Activated T-helper 2 cell treated with anti-CD3 and anti-CD28 coated beads, Interferon-gamma antibody, Interleukin-2, Interleukin-4, amounts not matched to agents 10 μg/mL and 5 μg/mL and 100 μg/mL, durations not matched to agents 14 hours and 24 hours and 36 hours (primary cell): ENCODE measurements at regions not wholly inside any gene's neighbourhood (a gene's known extent, or its start where the extent isn't known, plus 50 kb on each side); places are given as distances from the start of the nearest gene placed in this dataset.
"Not testable (repeated sequence)": the region's sequence is repeated elsewhere in the genome, so short reads cannot be mapped to it uniquely, and the experiment has no call there.

Experiments used
- DNase-seq: peaks from one replicate; pipeline ENCODE4 v3.0.0; 2021; ENCODE audit warnings: low spot score
- H3K27ac Mint-ChIP-seq: one replicate; pipeline ENCODE4 v1.8.0; 2021; ENCODE audit warnings: mixed read lengths
- H3K27me3 Mint-ChIP-seq: one replicate; pipeline ENCODE4 v1.8.0; 2021; ENCODE audit warnings: low read depth, mixed read lengths
- H3K36me3 Mint-ChIP-seq: one replicate; pipeline ENCODE4 v1.8.0; 2021; ENCODE audit warnings: low read depth, mixed read lengths
- H3K4me1 Mint-ChIP-seq: one replicate; pipeline ENCODE4 v1.8.0; 2021; ENCODE audit warnings: low read depth, mixed read lengths
- H3K4me3 Mint-ChIP-seq: one replicate; pipeline ENCODE4 v1.8.0; 2021; ENCODE audit warnings: low read depth, mild to moderate bottlenecking, moderate library complexity, mixed read lengths
- H3K9me3 Mint-ChIP-seq: one replicate; pipeline ENCODE4 v1.8.0; 2021; ENCODE audit warnings: mixed read lengths
- intact Hi-C: fragments of 100-400 bp; cut with micrococcal nuclease; formaldehyde crosslinking; loops from one replicate; pipeline ENCODE4 v1.15.1; 2023

DNA sequence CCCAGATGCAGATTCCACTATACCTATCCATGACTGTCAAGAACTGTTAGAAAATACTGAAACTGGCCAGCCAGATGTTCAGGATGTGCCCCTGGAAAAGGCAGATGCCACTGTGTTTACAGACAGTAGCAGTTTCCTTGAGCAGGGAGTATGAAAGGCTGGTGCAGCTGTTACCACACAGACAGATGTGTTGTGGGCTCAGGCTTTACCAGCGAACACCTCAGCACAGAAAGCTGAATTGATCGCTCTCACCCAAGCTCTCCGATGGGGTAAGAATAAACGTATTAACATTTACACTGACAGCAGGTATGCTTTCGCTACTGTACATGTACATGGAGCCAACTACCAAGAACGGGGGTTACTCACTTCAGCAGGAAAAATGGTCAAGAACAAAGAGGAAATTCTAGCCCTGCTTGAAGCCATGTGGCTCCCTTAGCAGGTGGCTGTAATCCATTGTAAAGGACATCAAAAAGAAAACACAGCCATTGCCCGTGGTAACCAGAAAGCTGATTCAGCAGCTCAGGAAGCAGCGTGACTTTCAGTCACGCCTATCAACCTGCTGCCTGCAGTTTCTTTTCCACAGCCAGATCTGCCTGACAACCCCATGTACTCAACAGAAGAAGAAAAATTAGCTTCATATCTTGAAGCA is 459.7 kb upstream of the HTR1E start:
- no peak for DNase-seq
- intact Hi-C loops, result no loop called here
- Mint-ChIP-seq H3K27ac (no peak overlapping the region), H3K36me3 (no peaks in the 10 kb centered on the region), H3K27me3 (no peaks in the 10 kb centered on the region), H3K4me3 (no peak overlapping the region), H3K4me1 (no peaks in the 10 kb centered on the region), H3K9me3 (peaks cover 12% of the 10 kb centered on the region)

DNA sequence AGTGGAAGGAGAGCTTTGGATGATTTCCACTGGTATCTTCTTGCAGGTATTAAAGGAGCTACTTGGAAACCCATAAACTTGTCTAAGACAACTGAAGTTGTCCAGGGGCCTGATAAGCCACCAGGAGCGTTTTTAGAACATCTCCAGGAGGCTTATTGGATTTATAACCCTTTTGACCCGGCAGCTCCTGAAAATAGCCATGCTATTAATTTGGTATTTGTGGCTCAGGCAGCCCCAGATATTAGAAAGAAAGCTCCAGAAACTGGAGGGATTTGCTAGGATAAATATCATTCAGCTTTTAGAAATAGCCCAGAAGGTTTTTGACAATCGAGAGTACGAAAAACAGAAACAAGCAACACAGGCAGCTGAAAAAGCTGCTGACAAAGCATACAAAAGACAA is 461.0 kb upstream of the HTR1E start:
- DNase-seq, result no peak
- intact Hi-C loops, result no loop called here
- no peak overlapping the region for H3K4me3 Mint-ChIP-seq
- no peaks in the 10 kb centered on the region for H3K27me3 Mint-ChIP-seq
- peaks cover 12% of the 10 kb centered on the region for H3K9me3 Mint-ChIP-seq
- no peak overlapping the region for H3K27ac Mint-ChIP-seq
- H3K4me1 Mint-ChIP-seq, result no peaks in the 10 kb centered on the region
- H3K36me3 Mint-ChIP-seq, result no peaks in the 10 kb centered on the region

DNA sequence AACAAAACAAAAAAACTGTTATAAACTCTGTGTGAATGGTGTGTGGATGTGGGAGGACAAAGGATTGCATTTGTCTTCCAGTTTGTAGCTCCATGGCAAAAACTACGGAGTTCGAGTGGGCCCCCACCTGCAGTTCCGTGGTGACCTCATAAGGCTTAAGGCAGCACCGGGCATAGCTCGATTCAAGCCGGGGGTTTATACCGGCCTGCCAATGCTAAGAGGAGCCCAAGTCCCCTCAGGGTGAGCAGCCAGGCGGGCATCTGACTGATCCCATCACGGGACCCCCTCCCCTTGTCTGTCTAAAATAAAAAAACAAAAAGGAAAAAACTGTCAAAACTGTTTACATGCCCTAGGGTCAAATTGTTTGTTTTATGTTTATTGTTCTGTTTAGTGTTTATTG is 463.2 kb upstream of the HTR1E start:
- Mint-ChIP-seq H3K4me1 (no peaks in the 10 kb centered on the region), H3K27me3 (no peaks in the 10 kb centered on the region), H3K9me3 (peaks cover 12% of the 10 kb centered on the region), H3K36me3 (no peaks in the 10 kb centered on the region), H3K4me3 (no peak overlapping the region), H3K27ac (no peak overlapping the region)
- no peak for DNase-seq
- intact Hi-C loops, result no loop called here

DNA sequence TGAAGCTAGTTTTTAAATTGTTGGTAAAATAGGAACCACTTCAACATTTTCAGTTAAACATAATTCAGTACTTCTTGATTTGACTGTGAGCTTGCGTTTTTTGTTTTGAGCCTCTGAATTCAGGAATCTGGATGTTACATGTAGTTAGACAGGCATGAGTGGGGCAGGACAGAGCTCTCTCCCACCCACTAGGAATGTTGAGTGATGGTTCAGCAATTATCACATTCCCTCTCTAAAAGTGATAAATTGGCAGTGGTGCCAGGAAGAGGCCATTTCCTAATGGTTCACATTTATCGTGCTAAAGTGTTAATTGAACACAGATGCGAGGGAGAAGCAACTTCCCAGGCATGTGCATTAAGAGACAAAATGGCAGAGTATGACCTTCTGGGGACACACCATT is 465.5 kb upstream of the HTR1E start:
- Mint-ChIP-seq H3K27me3 (no peaks in the 10 kb centered on the region), H3K9me3 (peaks cover 3% of the 10 kb centered on the region), H3K4me3 (no peak overlapping the region), H3K27ac (no peak overlapping the region), H3K36me3 (no peaks in the 10 kb centered on the region), H3K4me1 (no peaks in the 10 kb centered on the region)
- no peak for DNase-seq
- intact Hi-C loops, result no loop called here

DNA sequence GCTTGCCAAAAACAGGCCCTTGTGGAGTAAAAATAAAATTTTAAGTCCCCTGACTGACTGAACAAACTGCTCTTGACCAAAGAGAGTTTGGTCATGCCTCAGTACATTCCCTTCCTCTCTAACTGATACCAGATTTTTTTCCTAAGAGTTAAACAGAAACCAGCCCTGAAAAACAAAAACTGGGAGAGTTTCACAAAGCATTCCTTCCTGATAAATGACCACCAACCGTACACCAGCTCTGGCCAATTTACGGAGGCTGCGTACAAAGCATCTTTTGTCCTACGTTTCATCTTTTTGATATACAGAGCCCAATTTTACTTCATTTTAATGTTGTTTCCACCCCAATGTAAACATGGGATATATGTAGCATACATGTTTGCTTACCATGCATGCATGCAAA is 477.4 kb upstream of the HTR1E start:
- intact Hi-C loops, result no loop called here
- no peaks in the 10 kb centered on the region for H3K4me1 Mint-ChIP-seq
- no peak for DNase-seq

DNA sequence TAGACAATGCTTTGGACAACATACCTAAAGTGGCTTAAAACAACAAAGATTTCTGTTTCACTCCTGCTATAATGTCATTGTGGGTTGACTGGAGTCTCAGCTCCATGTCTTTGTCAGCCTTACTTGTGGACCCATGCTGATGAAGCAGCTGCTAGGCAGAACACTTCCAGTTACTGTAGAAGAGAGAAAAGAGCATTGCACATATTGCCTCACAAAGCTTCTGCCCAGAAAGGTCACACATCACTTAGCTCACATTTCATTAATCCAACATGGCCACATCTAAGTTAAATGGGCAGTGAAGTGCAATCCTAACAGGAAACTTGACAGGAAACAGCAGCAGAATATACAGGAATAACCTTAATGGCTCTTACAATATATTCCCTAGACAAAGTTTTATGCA is 480.5 kb upstream of the HTR1E start:
- H3K4me3 Mint-ChIP-seq, result no peak overlapping the region
- no peaks in the 10 kb centered on the region for H3K36me3 Mint-ChIP-seq
- no peaks in the 10 kb centered on the region for H3K4me1 Mint-ChIP-seq
- peaks cover 46% of the 10 kb centered on the region for H3K9me3 Mint-ChIP-seq
- no peak overlapping the region for H3K27ac Mint-ChIP-seq
- intact Hi-C loops, result no loop called here
- H3K27me3 Mint-ChIP-seq, result no peaks in the 10 kb centered on the region
- no peak for DNase-seq

More for the DNA sequence above, 477.4 kb upstream of the HTR1E start:
- Mint-ChIP-seq H3K27ac (no peak overlapping the region), H3K4me3 (no peak overlapping the region), H3K9me3 (peaks cover 23% of the 10 kb centered on the region), H3K27me3 (no peaks in the 10 kb centered on the region), H3K36me3 (no peaks in the 10 kb centered on the region)

DNA sequence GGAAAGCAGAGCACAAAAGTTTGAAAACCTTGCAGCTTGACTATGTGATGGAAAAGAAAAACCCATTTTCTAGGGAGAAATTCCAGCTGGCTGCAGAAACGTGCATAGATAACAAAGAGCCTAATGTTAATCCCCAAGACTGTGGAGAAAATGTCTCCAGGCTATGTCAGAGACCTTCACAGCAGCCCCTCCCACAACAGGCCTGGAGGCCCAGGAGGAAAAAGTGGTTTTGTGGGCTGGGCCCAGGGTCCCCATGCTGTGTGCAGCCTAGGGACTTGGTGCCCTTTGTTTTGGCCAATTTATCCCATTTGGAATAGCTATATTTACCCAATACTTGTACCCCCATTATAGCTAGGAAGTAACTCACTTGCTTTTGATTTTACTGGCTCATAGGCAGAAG is 484.1 kb upstream of the HTR1E start:
- H3K4me1 Mint-ChIP-seq, result no peaks in the 10 kb centered on the region

DNA sequence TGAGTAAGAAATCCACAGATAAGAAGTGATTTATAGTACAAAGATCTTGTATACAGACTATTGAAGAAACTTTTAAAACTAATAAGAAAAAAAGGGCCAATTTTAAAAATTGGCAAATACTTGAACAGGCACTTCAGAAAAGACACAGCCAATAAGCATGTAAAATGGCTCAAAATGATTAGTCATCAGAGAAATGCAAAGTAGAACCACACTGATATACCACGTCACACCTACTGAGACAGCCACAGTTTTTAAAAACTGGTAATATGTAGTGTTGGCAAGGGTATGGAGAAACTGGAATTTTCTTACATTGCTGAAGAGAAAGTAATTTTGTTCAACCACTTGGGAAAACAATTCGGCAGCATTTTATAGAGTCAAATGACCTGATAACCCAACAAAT is 488.9 kb upstream of the HTR1E start:
- intact Hi-C loops, result no loop called here
- H3K36me3 Mint-ChIP-seq, result no peaks in the 10 kb centered on the region
- DNase-seq, result no peak
- no peak overlapping the region for H3K4me3 Mint-ChIP-seq
- H3K27ac Mint-ChIP-seq, result no peak overlapping the region
- no peaks in the 10 kb centered on the region for H3K27me3 Mint-ChIP-seq
- H3K4me1 Mint-ChIP-seq, result no peaks in the 10 kb centered on the region
- peaks cover 15% of the 10 kb centered on the region for H3K9me3 Mint-ChIP-seq

More for the DNA sequence above, 484.1 kb upstream of the HTR1E start:
- no peak overlapping the region for H3K27ac Mint-ChIP-seq
- intact Hi-C loops, result no loop called here
- H3K27me3 Mint-ChIP-seq, result no peaks in the 10 kb centered on the region
- no peak for DNase-seq
- peaks cover 33% of the 10 kb centered on the region for H3K9me3 Mint-ChIP-seq
- H3K4me3 Mint-ChIP-seq, result no peak overlapping the region
- no peaks in the 10 kb centered on the region for H3K36me3 Mint-ChIP-seq

DNA sequence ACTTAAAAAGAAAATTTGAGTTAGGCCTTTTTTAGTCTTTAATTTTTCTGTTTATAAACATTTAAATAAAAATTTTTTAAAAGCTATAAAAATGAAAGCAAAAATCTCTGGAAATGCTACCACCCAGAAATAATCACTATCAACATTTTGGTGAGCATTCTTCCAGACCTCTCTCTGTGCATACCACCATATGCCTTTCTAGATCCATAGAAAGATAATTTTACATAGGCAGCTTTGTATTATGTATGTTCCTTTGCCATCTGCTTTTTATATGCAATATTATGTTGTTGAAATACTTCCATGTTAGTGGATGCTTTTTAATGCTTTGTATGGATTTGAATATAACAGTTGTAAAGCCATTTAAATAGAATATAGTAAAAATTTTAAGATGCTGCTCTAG is 496.7 kb upstream of the HTR1E start:
- DNase-seq, result no peak
- Mint-ChIP-seq H3K4me3 (no peak overlapping the region), H3K27ac (no peak overlapping the region), H3K4me1 (no peaks in the 10 kb centered on the region), H3K36me3 (no peaks in the 10 kb centered on the region), H3K9me3 (no peaks in the 10 kb centered on the region), H3K27me3 (no peaks in the 10 kb centered on the region)
- intact Hi-C loops, result no loop called here

DNA sequence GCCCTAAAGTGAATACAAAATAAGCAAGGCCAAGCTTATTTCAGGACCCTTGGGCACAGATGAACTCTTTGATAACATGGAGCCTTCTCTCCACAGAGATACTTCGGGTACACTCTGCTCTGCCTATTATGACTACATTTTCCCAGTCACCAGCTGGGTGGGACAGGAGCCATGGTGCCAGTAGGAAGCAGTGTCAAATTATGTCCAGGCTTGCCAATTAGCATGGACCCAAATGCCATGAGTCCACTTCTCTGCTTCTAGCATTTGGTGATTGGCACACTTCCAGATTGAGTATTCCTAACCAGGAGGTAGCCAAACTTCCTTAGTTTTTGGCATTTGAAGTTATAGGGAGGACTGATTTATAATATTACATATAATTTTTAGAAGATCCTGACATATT is 513.8 kb upstream of the HTR1E start:
- intact Hi-C loops, result no loop called here

DNA sequence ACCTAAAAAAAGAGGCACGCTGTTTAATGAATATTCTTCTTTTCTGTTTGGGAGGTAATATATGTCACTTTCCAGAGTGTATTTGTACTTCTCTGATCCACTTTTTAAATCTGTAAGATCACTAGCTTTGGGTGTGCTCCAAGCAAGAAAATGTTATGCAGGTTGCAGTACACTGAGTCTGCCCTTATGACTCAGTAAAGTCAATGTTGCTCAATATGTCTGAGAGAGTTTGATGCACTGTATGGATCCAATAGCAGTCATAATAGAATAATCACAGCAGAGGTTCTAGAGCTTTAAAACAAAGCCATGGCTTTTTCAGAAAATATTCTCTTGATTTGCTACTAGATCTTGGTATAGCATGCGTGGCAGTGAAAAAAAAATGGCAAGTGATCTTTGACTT is 525.3 kb upstream of the HTR1E start:
- no peak for DNase-seq
- peaks cover 5% of the 10 kb centered on the region for H3K9me3 Mint-ChIP-seq
- intact Hi-C loops, result no loop called here
- H3K36me3 Mint-ChIP-seq, result no peaks in the 10 kb centered on the region
- no peak overlapping the region for H3K27ac Mint-ChIP-seq
- H3K4me1 Mint-ChIP-seq, result no peaks in the 10 kb centered on the region
- no peak overlapping the region for H3K4me3 Mint-ChIP-seq
- no peaks in the 10 kb centered on the region for H3K27me3 Mint-ChIP-seq

More for the DNA sequence above, 513.8 kb upstream of the HTR1E start:
- H3K27me3 Mint-ChIP-seq, result no peaks in the 10 kb centered on the region
- H3K4me3 Mint-ChIP-seq, result no peak overlapping the region
- no peak for DNase-seq
- no peaks in the 10 kb centered on the region for H3K9me3 Mint-ChIP-seq
- H3K4me1 Mint-ChIP-seq, result no peaks in the 10 kb centered on the region
- H3K27ac Mint-ChIP-seq, result no peak overlapping the region
- H3K36me3 Mint-ChIP-seq, result no peaks in the 10 kb centered on the region

DNA sequence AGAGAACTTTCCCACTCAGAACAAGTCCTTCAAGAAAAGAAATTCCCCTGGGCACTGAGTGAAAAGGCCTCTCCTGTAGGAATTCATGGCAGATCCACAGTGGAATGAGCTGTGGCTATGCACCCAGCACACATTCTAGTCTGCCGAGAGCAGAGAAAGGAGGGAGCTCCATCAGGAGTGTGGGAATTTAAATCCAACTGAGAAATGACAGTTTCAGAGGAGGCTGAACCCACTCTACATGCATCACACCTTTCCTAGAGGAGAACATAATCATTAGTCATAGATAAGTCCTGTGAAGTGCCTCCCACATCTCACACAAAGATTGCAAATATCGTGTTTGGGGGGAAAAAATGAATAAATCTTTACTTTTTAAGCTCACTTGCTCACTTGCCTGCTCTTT is 530.2 kb upstream of the HTR1E start:
- no peak for DNase-seq
- Mint-ChIP-seq H3K9me3 (peaks cover 5% of the 10 kb centered on the region), H3K4me1 (no peaks in the 10 kb centered on the region), H3K36me3 (no peaks in the 10 kb centered on the region), H3K4me3 (no peak overlapping the region), H3K27ac (no peak overlapping the region), H3K27me3 (no peaks in the 10 kb centered on the region)
- intact Hi-C loops, result no loop called here

DNA sequence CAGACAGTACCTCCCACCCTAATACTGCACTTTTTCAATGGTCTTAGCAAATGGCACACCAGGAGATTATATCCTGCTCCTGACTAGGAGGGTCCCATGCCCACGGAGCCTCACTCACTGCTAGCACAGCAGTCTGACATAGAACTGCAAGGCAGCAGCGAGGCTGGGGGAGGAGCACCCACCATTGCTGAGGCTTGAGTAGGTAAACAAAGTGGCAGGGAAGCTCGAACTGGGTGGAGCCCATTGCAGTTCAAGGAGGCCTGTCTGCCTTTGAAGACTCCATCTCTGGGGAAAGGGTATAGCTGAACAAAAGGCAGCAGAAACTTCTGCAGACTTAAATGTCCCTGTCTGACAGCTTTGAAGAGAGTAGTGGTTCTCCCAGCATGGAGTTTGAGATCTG is 544.5 kb upstream of the HTR1E start:
- H3K4me3 Mint-ChIP-seq, DNase-seq, H3K27me3 Mint-ChIP-seq, H3K27ac Mint-ChIP-seq, H3K4me1 Mint-ChIP-seq, intact Hi-C loops, H3K36me3 Mint-ChIP-seq, H3K9me3 Mint-ChIP-seq: not testable (repeated sequence)

DNA sequence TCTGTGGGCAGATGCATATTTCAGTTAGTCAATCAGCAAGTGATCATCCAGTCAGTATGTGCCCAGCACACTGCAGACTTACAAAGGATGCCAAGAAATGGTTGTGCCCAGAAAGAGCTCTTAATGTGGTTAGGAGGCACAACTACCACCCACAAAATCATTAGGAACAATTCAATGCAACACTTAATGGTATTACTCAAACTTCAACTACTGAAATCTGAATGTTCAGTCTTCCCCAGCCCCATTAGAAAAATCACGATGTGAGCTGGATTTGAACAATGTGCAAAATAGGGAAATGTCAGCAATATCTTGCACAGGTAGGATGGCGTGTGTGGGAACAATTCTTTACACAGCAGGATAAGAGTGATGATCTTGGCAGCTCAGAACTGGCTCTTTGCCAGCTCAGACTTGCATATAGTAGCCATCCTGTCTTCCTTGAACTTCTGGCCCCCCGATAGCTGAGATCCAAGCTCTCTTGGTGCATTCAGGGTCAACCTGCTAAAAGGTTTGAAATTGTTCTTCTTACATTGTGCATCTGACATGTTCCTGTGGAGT is 556.7 kb upstream of the HTR1E start:
- no peak for DNase-seq
- Mint-ChIP-seq H3K27ac (no peak overlapping the region), H3K27me3 (no peaks in the 10 kb centered on the region), H3K36me3 (no peaks in the 10 kb centered on the region), H3K4me1 (no peaks in the 10 kb centered on the region), H3K9me3 (peaks cover 16% of the 10 kb centered on the region), H3K4me3 (no peak overlapping the region)
- intact Hi-C loops, result no loop called here
